MM.1S (cell line): ENCODE measurements at regions not wholly inside any gene's neighbourhood (a gene's known extent, or its start where the extent isn't known, plus 50 kb on each side); places are given as distances from the start of the nearest gene placed in this dataset.

Source experiments
- CTCF ChIP-seq: fragments of 300-600 bp; sonication (generic); IDR thresholded peaks from 2 replicates; pipeline ENCODE4 v1.5.1; 2016; ENCODE audit warnings: antibody characterized with exemption, low read length, mixed read lengths
- EZH2 ChIP-seq: fragments of 300-600 bp; sonication (generic); optimal IDR thresholded peaks from 2 replicates; pipeline ENCODE3; 2017; ENCODE audit warnings: low read depth, mild to moderate bottlenecking, antibody characterized with exemption, low read length, mixed read lengths

- TF ChIP-seq EZH2: no peak
- no peak for TF ChIP-seq CTCF
Measured at GRCh38 chr2:146939991-146940685, 904.7 kb upstream of the ACVR2A start.
